HepG2 (cell line): ENCODE measurements at regions not wholly inside any gene's neighbourhood (a gene's known extent, or its start where the extent isn't known, plus 50 kb on each side); places are given as distances from the start of the nearest gene placed in this dataset.

Experiments used
- TF ChIP-seq, protein P1 (sequence below): sonication (generic); formaldehyde crosslinking; IDR thresholded peaks from 2 replicates; pipeline ENCODE4 v1.5.0; 2020; ENCODE audit warnings: missing genetic modification reagents
- TF ChIP-seq, protein P2 (sequence below): sonication (generic); formaldehyde crosslinking; IDR thresholded peaks from 2 replicates; pipeline ENCODE4 v1.5.0; 2020; ENCODE audit warnings: mild to moderate bottlenecking, missing genetic modification reagents, moderate library complexity

DNA sequence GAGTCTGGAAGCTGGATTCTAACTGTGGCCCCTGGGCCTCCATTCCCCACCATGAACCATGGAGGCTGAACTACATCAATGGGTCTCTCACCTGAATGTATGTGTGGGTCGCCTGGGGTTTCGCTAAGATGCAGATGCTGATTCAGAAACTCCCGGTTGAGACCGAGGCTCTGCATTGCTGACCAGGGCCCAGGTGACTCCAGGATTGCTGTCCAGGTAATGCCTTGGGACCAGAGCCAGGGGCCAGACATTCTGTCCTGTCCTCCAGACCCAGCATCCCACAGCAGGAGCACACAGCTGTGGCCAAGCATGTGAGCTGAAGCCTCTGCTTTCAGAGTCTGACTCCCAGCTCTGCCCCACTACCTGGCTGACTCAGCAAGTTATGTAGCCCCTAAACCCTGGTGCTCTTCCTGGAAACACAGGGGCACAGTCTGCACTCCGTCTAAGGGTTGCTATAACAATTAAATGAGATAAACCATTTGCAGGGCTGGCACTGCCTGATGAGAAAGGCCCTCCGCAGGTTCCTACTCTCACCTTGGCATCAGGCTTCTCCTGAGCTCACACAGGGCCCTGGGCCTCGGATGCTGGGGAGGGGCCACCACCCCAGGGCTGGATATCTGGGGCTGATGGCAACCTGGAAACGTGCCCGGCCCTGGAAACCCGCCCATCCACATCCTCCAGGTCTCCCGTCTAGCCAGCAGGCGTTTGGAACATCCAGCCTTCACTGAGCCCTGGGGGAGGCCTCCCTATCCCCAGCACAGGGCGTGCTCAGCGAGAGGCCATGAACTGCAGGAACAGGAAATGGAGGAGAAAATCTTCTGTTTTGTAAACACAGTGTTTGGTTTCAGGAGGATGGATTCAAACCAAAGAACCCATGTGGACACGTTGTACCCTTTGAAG is 175.7 kb downstream of the DLL1 start:
- TF ChIP-seq, protein P1, sequence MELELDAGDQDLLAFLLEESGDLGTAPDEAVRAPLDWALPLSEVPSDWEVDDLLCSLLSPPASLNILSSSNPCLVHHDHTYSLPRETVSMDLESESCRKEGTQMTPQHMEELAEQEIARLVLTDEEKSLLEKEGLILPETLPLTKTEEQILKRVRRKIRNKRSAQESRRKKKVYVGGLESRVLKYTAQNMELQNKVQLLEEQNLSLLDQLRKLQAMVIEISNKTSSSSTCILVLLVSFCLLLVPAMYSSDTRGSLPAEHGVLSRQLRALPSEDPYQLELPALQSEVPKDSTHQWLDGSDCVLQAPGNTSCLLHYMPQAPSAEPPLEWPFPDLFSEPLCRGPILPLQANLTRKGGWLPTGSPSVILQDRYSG (CRISPR knock-in tag): no peak
- TF ChIP-seq, protein P2, sequence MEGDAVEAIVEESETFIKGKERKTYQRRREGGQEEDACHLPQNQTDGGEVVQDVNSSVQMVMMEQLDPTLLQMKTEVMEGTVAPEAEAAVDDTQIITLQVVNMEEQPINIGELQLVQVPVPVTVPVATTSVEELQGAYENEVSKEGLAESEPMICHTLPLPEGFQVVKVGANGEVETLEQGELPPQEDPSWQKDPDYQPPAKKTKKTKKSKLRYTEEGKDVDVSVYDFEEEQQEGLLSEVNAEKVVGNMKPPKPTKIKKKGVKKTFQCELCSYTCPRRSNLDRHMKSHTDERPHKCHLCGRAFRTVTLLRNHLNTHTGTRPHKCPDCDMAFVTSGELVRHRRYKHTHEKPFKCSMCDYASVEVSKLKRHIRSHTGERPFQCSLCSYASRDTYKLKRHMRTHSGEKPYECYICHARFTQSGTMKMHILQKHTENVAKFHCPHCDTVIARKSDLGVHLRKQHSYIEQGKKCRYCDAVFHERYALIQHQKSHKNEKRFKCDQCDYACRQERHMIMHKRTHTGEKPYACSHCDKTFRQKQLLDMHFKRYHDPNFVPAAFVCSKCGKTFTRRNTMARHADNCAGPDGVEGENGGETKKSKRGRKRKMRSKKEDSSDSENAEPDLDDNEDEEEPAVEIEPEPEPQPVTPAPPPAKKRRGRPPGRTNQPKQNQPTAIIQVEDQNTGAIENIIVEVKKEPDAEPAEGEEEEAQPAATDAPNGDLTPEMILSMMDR (CRISPR knock-in tag): no peak
